Heart left ventricle (tissue), 13 donors: ENCODE measurements at regions not wholly inside any gene's neighbourhood (a gene's known extent, or its start where the extent isn't known, plus 50 kb on each side); places are given as distances from the start of the nearest gene placed in this dataset.

ENCODE experiments used
- CTCF ChIP-seq, 12 donors: fragments of 200-600 bp; sonication (generic) in 4 of 12; IDR thresholded peaks; one replicate each; pipeline versions ENCODE4 v1.5.0 to v1.8.0; 2018 to 2022; ENCODE audit warnings: antibody characterized with exemption in 12 of 12, mild to moderate bottlenecking in 5 of 12
- POLR2A ChIP-seq, 2 donors: fragments of 450-650 bp; IDR thresholded peaks; one replicate each; pipeline ENCODE4 v1.6.1; 2017; ENCODE audit warnings: antibody characterized with exemption in 2 of 2, mild to moderate bottlenecking in 2 of 2, moderate library complexity in 2 of 2
- donor health status: ischemic (EF 13 %, LVEDD 7.1; RV severe dilation, severe dysfunction).
- donor health status: DM: no; HTN: yes; CAD: no.
- donor health status: DM: no; HTN: no; CAD: no.
- donor health status: ischemic (EF 25% LVEDD 6.9; RV normal size, moderate dysfunction).
- donor health status: ischemic (EF 25% LVEDD 5.7; RV mildly dilated, moderate dysfunction).
- donor health status: ischemic (EF 35%, LVEDD 5.7; RV mildly dilated, moderate dysfunction).
- donor health status: nonischemic (EF 11% LVEDD 7.7; RV severe dilation, severe dysfunction).
- donor health status: DM: yes; HTN: yes; CAD: no.
- donor health status: PGD.
- donor health status: ischemic (EF 29% LVEDD 5.4; RV normal size, mild dysfunction).
- donor health status: nonischemic (EF 23%, LVEDD 6.1; RV moderate dilation, normal function).

- no peak for TF ChIP-seq POLR2A (IDR thresholded peaks at IDR 0.05)
- TF ChIP-seq CTCF (IDR thresholded peaks at IDR 0.05): no peak
Observed at GRCh38 chr7:19537942-19538401, 170.9 kb downstream of the POLR1F start.
